ENCODE measurements at regions not wholly inside any gene's neighbourhood (a gene's known extent, or its start where the extent isn't known, plus 50 kb on each side); places are given as distances from the start of the nearest gene placed in this dataset.
"Not testable (repeated sequence)": the region's sequence is repeated elsewhere in the genome, so short reads cannot be mapped to it uniquely, and the experiment has no call there.

- Mint-ChIP-seq H3K4me3 (no peak overlapping the region), H3K4me1 (no peaks in the 10 kb centered on the region)
- no peak for ATAC-seq (replicated peaks; ENCODE audit: extremely low read depth, poor library complexity, severe bottlenecking)
Measured at GRCh38 chr14:23723911-23724310, 87.7 kb downstream of the DHRS2 start.

GRCh38 chr14:23725528-23725927, 89.4 kb downstream of the DHRS2 start:
- DNase-seq (ENCODE audit: low spot score in 2 of 2) (no peak), ATAC-seq (replicated peaks; ENCODE audit: extremely low read depth, poor library complexity, severe bottlenecking) (no peak)
- H3K27ac Mint-ChIP-seq (ENCODE audit: low read depth) = no peak overlapping the region
- no peaks in the 10 kb centered on the region for H3K36me3 Mint-ChIP-seq (ENCODE audit: insufficient read depth)
- H3K4me1 Mint-ChIP-seq = no peaks in the 10 kb centered on the region
- no peak overlapping the region for H3K4me3 Mint-ChIP-seq
- no peaks in the 10 kb centered on the region for H3K9me3 Mint-ChIP-seq
- H3K27me3 Mint-ChIP-seq = peaks cover 10% of the 10 kb centered on the region

More at GRCh38 chr14:23723911-23724310, 87.7 kb downstream of the DHRS2 start:
- no peaks in the 10 kb centered on the region for H3K9me3 Mint-ChIP-seq
- H3K27me3 Mint-ChIP-seq = no peaks in the 10 kb centered on the region
- peaks cover under 1% of the 10 kb centered on the region for H3K36me3 Mint-ChIP-seq (ENCODE audit: insufficient read depth)
- no peak for DNase-seq (ENCODE audit: low spot score in 2 of 2)
- no peak overlapping the region for H3K27ac Mint-ChIP-seq (ENCODE audit: low read depth)

GRCh38 chr14:23725980-23726710, 90.0 kb downstream of the DHRS2 start:
- no peaks in the 10 kb centered on the region for H3K4me1 Mint-ChIP-seq
- no peak for DNase-seq (ENCODE audit: low spot score in 2 of 2)
- no peak for ATAC-seq (replicated peaks; ENCODE audit: extremely low read depth, poor library complexity, severe bottlenecking)

GRCh38 chr14:23727566-23728335, 91.6 kb downstream of the DHRS2 start:
- DNase-seq (ENCODE audit: low spot score in 2 of 2) = no peak
- H3K9me3 Mint-ChIP-seq = no peaks in the 10 kb centered on the region
- H3K4me3 Mint-ChIP-seq = no peak overlapping the region
- no peaks in the 10 kb centered on the region for H3K36me3 Mint-ChIP-seq (ENCODE audit: insufficient read depth)
- H3K27me3 Mint-ChIP-seq = peaks cover 28% of the 10 kb centered on the region
- H3K27ac Mint-ChIP-seq (ENCODE audit: low read depth) = no peak overlapping the region
- ATAC-seq (replicated peaks; ENCODE audit: extremely low read depth, poor library complexity, severe bottlenecking) = no peak
- no peaks in the 10 kb centered on the region for H3K4me1 Mint-ChIP-seq

More at GRCh38 chr14:23725980-23726710, 90.0 kb downstream of the DHRS2 start:
- Mint-ChIP-seq H3K4me3 (no peak overlapping the region), H3K9me3 (no peaks in the 10 kb centered on the region), H3K27me3 (peaks cover 14% of the 10 kb centered on the region), H3K27ac (ENCODE audit: low read depth) (no peak overlapping the region), H3K36me3 (ENCODE audit: insufficient read depth) (no peaks in the 10 kb centered on the region)

- no peak for ATAC-seq (replicated peaks; ENCODE audit: extremely low read depth, poor library complexity, severe bottlenecking)
- no peak overlapping the region for H3K4me3 Mint-ChIP-seq
- H3K4me1 Mint-ChIP-seq = no peaks in the 10 kb centered on the region
- DNase-seq (ENCODE audit: low spot score in 2 of 2) = no peak
- no peak overlapping the region for H3K27ac Mint-ChIP-seq (ENCODE audit: low read depth)
- H3K27me3 Mint-ChIP-seq = peaks cover 35% of the 10 kb centered on the region
- H3K9me3 Mint-ChIP-seq = no peaks in the 10 kb centered on the region
- no peaks in the 10 kb centered on the region for H3K36me3 Mint-ChIP-seq (ENCODE audit: insufficient read depth)
Measured at GRCh38 chr14:23728791-23729190, 92.6 kb downstream of the DHRS2 start.

GRCh38 chr14:23729720-23730387, 93.7 kb downstream of the DHRS2 start:
- Mint-ChIP-seq H3K4me1 (no peaks in the 10 kb centered on the region), H3K4me3 (no peak overlapping the region), H3K36me3 (ENCODE audit: insufficient read depth) (no peaks in the 10 kb centered on the region), H3K27ac (ENCODE audit: low read depth) (no peak overlapping the region), H3K9me3 (no peaks in the 10 kb centered on the region), H3K27me3 (peaks cover 35% of the 10 kb centered on the region)
- ATAC-seq (replicated peaks; ENCODE audit: extremely low read depth, poor library complexity, severe bottlenecking) (no peak), DNase-seq (ENCODE audit: low spot score in 2 of 2) (no peak)

- Mint-ChIP-seq H3K36me3 (ENCODE audit: insufficient read depth) (no peaks in the 10 kb centered on the region), H3K4me3 (no peak overlapping the region), H3K4me1 (no peaks in the 10 kb centered on the region), H3K27ac (ENCODE audit: low read depth) (no peak overlapping the region), H3K9me3 (peaks cover 10% of the 10 kb centered on the region), H3K27me3 (peaks cover 37% of the 10 kb centered on the region)
- DNase-seq (ENCODE audit: low spot score in 2 of 2) (no peak), ATAC-seq (replicated peaks; ENCODE audit: extremely low read depth, poor library complexity, severe bottlenecking) (no peak)
Measured at GRCh38 chr14:23735394-23735793, 99.2 kb downstream of the DHRS2 start.

- not testable (repeated sequence) for DNase-seq (ENCODE audit: low spot score in 2 of 2); H3K27ac Mint-ChIP-seq (ENCODE audit: low read depth); H3K4me1 Mint-ChIP-seq
Measured at GRCh38 chr14:23744368-23744767, 108.2 kb downstream of the DHRS2 start.

GRCh38 chr14:23750357-23750756, 114.2 kb downstream of the DHRS2 start:
- no peaks in the 10 kb centered on the region for H3K9me3 Mint-ChIP-seq
- H3K27me3 Mint-ChIP-seq = peaks cover 59% of the 10 kb centered on the region
- H3K4me1 Mint-ChIP-seq = no peaks in the 10 kb centered on the region
- DNase-seq (ENCODE audit: low spot score in 2 of 2) = no peak
- no peak overlapping the region for H3K4me3 Mint-ChIP-seq
- no peak overlapping the region for H3K27ac Mint-ChIP-seq (ENCODE audit: low read depth)
- no peak for ATAC-seq (replicated peaks; ENCODE audit: extremely low read depth, poor library complexity, severe bottlenecking)
- H3K36me3 Mint-ChIP-seq (ENCODE audit: insufficient read depth) = no peaks in the 10 kb centered on the region

More at GRCh38 chr14:23744368-23744767, 108.2 kb downstream of the DHRS2 start:
- not testable (repeated sequence) for H3K4me3 Mint-ChIP-seq; H3K9me3 Mint-ChIP-seq; H3K36me3 Mint-ChIP-seq (ENCODE audit: insufficient read depth); ATAC-seq (replicated peaks; ENCODE audit: extremely low read depth, poor library complexity, severe bottlenecking)
- peaks cover 82% of the 10 kb centered on the region for H3K27me3 Mint-ChIP-seq

- Mint-ChIP-seq H3K27ac (ENCODE audit: low read depth) (no peak overlapping the region), H3K4me1 (no peaks in the 10 kb centered on the region), H3K4me3 (no peak overlapping the region), H3K27me3 (peaks cover 59% of the 10 kb centered on the region), H3K36me3 (ENCODE audit: insufficient read depth) (no peaks in the 10 kb centered on the region), H3K9me3 (no peaks in the 10 kb centered on the region)
- ATAC-seq (replicated peaks; ENCODE audit: extremely low read depth, poor library complexity, severe bottlenecking) = no peak
- DNase-seq (ENCODE audit: low spot score in 2 of 2) = no peak
Measured at GRCh38 chr14:23751616-23752015, 115.5 kb downstream of the DHRS2 start.

- peaks cover 75% of the 10 kb centered on the region for H3K27me3 Mint-ChIP-seq
Measured at GRCh38 chr14:23763394-23763793, 127.2 kb downstream of the DHRS2 start.

GRCh38 chr14:23766737-23767401, 130.7 kb downstream of the DHRS2 start:
- Mint-ChIP-seq H3K27me3 (peaks cover 50% of the 10 kb centered on the region), H3K9me3 (no peaks in the 10 kb centered on the region), H3K4me1 (no peaks in the 10 kb centered on the region), H3K36me3 (ENCODE audit: insufficient read depth) (no peaks in the 10 kb centered on the region), H3K27ac (ENCODE audit: low read depth) (no peak overlapping the region), H3K4me3 (no peak overlapping the region)
- DNase-seq (ENCODE audit: low spot score in 2 of 2) (no peak), ATAC-seq (replicated peaks; ENCODE audit: extremely low read depth, poor library complexity, severe bottlenecking) (no peak)

More at GRCh38 chr14:23763394-23763793, 127.2 kb downstream of the DHRS2 start:
- H3K36me3 Mint-ChIP-seq (ENCODE audit: insufficient read depth) = no peaks in the 10 kb centered on the region
- no peak overlapping the region for H3K4me3 Mint-ChIP-seq
- H3K27ac Mint-ChIP-seq (ENCODE audit: low read depth) = no peak overlapping the region
- DNase-seq (ENCODE audit: low spot score in 2 of 2) (no peak), ATAC-seq (replicated peaks; ENCODE audit: extremely low read depth, poor library complexity, severe bottlenecking) (no peak)
- H3K9me3 Mint-ChIP-seq = peaks cover 7% of the 10 kb centered on the region
- H3K4me1 Mint-ChIP-seq = no peaks in the 10 kb centered on the region

All from central memory CD8-positive, alpha-beta T cell (primary cell).